Fibroblast of lung (primary cell): ENCODE measurements at regions not wholly inside any gene's neighbourhood (a gene's known extent, or its start where the extent isn't known, plus 50 kb on each side); places are given as distances from the start of the nearest gene placed in this dataset.

Experiments used
- DNase-seq, 2 donors: peaks; one replicate each; pipeline versions ENCODE4 v3.0.0 to v3.0.0-alpha.2; 2010; ENCODE audit warnings: low read depth in 2 of 2
- H2AFZ ChIP-seq: 2 replicates; pipeline ENCODE4 v1.5.1; 2012; ENCODE audit warnings: low read length, control low read depth, inconsistent platforms
- H3K27ac ChIP-seq: 2 replicates; pipeline ENCODE4 v1.5.1; 2011; ENCODE audit warnings: low read length, control low read depth; ENCODE audit not compliant: insufficient read depth
- H3K27me3 ChIP-seq: 2 replicates; pipeline ENCODE4 v1.5.1; 2011; ENCODE audit warnings: mild to moderate bottlenecking, low read length; ENCODE audit not compliant: control insufficient read depth, insufficient read depth
- H3K36me3 ChIP-seq: 2 replicates; pipeline ENCODE4 v1.5.1; 2011; ENCODE audit warnings: low read length; ENCODE audit not compliant: control insufficient read depth, insufficient read depth
- H3K4me1 ChIP-seq: 2 replicates; pipeline ENCODE4 v1.5.1; 2011; ENCODE audit warnings: low read length; ENCODE audit not compliant: control insufficient read depth, insufficient read depth; ENCODE audit errors: extremely low read depth
- H3K4me2 ChIP-seq: 2 replicates; pipeline ENCODE4 v1.5.1; 2011; ENCODE audit warnings: low read length, control low read depth; ENCODE audit not compliant: insufficient read depth; ENCODE audit errors: extremely low read depth
- H3K4me3 ChIP-seq, 4 experiments: fragments of 200-600 bp in 1 of 4; sonication (generic) in 1 of 4; replicated peaks in 1 of 4; 2 replicates each; pipeline ENCODE4 v1.5.1; 2011 to 2016; ENCODE audit warnings: low read length in 4 of 4, low read depth in 3 of 4, mild to moderate bottlenecking in 3 of 4, control low read depth in 2 of 4, inconsistent platforms in 1 of 4, mixed read lengths in 1 of 4; ENCODE audit not compliant: insufficient read depth in 1 of 4; ENCODE audit errors: control extremely low read depth in 1 of 4
- H3K79me2 ChIP-seq: 2 replicates; pipeline ENCODE4 v1.5.1; 2012; ENCODE audit warnings: mild to moderate bottlenecking, low read length, inconsistent platforms; ENCODE audit not compliant: control insufficient read depth, insufficient read depth
- H3K9ac ChIP-seq: 2 replicates; pipeline ENCODE4 v1.5.1; 2011; ENCODE audit warnings: mild to moderate bottlenecking, low read length, control low read depth; ENCODE audit not compliant: insufficient read depth
- H3K9me3 ChIP-seq: 2 replicates; pipeline ENCODE4 v1.5.1; 2012; ENCODE audit warnings: low read depth, low read length; ENCODE audit not compliant: control insufficient read depth, insufficient read depth
- H4K20me1 ChIP-seq: 2 replicates; pipeline ENCODE4 v1.5.1; 2011; ENCODE audit warnings: low read length; ENCODE audit not compliant: control insufficient read depth, insufficient read depth; ENCODE audit errors: extremely low read depth
- EZH2 ChIP-seq: IDR thresholded peaks from 2 replicates; pipeline ENCODE4 v1.5.1; 2012; ENCODE audit warnings: low read length, control low read depth, mild to moderate bottlenecking; ENCODE audit errors: missing control alignments
- TF ChIP-seq, protein P1 (sequence below), 2 donors: IDR thresholded peaks in 1 of 2; conservative IDR thresholded peaks in 1 of 2; 1 replicate in 1 of 2; 2 replicates in 1 of 2; pipeline ENCODE4 v1.5.1; 2011 to 2012; ENCODE audit warnings: low read length in 2 of 2, control low read depth in 1 of 2, inconsistent platforms in 1 of 2, low read depth in 1 of 2, mild to moderate bottlenecking in 1 of 2

DNA sequence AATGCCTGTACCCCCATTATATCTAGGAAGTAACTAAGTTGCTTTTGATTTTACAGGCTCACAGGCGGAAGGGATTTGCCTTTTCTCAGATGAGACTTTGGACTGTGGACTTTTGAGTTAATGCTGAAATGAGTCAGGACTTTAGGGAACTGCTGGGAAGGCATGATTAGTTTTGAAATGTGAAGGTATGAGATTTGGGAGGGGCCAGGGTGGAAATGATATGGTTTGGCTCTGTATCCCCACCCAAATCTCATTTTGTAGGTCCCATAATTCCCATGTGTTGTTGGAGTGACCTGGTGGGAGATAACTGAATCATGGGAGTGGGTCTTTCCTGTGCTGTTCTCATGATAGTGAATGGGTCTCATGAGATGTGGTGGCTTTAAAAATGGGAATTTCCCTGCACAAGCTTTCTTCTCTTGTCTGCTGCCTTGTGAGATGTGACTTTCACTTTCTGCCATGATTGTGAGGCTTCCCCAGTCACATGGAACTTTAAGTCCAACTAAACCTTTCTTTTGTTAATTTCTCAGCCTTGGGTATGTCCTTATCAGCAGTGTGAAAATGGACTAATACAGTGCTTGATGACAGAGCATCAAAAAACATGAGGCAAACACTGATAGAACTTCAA lies 1119.5 kb downstream of the PLA2G4A start:
- H3K27me3 ChIP-seq, result no peaks in the 10 kb centered on the region
- TF ChIP-seq, protein P1, sequence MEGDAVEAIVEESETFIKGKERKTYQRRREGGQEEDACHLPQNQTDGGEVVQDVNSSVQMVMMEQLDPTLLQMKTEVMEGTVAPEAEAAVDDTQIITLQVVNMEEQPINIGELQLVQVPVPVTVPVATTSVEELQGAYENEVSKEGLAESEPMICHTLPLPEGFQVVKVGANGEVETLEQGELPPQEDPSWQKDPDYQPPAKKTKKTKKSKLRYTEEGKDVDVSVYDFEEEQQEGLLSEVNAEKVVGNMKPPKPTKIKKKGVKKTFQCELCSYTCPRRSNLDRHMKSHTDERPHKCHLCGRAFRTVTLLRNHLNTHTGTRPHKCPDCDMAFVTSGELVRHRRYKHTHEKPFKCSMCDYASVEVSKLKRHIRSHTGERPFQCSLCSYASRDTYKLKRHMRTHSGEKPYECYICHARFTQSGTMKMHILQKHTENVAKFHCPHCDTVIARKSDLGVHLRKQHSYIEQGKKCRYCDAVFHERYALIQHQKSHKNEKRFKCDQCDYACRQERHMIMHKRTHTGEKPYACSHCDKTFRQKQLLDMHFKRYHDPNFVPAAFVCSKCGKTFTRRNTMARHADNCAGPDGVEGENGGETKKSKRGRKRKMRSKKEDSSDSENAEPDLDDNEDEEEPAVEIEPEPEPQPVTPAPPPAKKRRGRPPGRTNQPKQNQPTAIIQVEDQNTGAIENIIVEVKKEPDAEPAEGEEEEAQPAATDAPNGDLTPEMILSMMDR (conservative IDR thresholded peaks at IDR 0.05 in 1 of 2, IDR thresholded peaks at IDR 0.05 in 1 of 2; ENCODE audit: low read depth in 1 of 2, low read length in 2 of 2), result no peak
- TF ChIP-seq EZH2, result no peak
- no peaks in the 10 kb centered on the region for H3K36me3 ChIP-seq

DNA sequence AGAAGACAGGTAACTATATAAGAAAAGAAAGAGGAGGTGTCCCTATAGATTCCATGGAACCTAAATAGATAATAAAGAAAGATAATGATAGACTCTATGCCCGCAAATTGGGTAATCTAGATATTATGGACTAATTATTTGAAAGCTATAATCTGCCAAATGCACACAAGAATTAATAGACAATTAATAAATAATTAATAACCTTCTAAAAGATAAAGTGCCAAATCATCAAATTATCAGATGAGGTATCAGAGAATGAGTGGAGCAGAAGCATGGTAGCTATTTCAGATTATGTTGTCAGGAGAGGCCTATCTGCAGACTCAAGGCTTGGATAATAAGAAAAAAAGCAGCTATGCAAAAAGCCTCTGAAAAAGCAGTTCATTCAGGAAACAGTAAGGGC lies 1120.8 kb downstream of the PLA2G4A start:
- Histone ChIP-seq H3K4me3 (no peak overlapping the region), H3K36me3 (no peaks in the 10 kb centered on the region), H3K27ac (no peak overlapping the region), H3K9me3 (no peaks in the 10 kb centered on the region), H3K4me1 (no peaks in the 10 kb centered on the region), H2AFZ (no peak overlapping the region), H4K20me1 (no peaks in the 10 kb centered on the region), H3K27me3 (no peaks in the 10 kb centered on the region), H3K79me2 (no peaks in the 10 kb centered on the region), H3K9ac (no peak overlapping the region), H3K4me2 (no peak overlapping the region)
- TF ChIP-seq, protein P1 (conservative IDR thresholded peaks at IDR 0.05 in 1 of 2, IDR thresholded peaks at IDR 0.05 in 1 of 2; ENCODE audit: low read depth in 1 of 2, low read length in 2 of 2), result no peak
- no peak for DNase-seq

More for the DNA sequence above, 1119.5 kb downstream of the PLA2G4A start:
- Histone ChIP-seq H3K27ac (no peak overlapping the region), H3K4me2 (no peak overlapping the region), H2AFZ (no peak overlapping the region), H3K79me2 (no peaks in the 10 kb centered on the region), H4K20me1 (no peaks in the 10 kb centered on the region), H3K4me3 (no peak overlapping the region), H3K9me3 (no peaks in the 10 kb centered on the region), H3K4me1 (no peaks in the 10 kb centered on the region), H3K9ac (no peak overlapping the region)
- no peak for DNase-seq

DNA sequence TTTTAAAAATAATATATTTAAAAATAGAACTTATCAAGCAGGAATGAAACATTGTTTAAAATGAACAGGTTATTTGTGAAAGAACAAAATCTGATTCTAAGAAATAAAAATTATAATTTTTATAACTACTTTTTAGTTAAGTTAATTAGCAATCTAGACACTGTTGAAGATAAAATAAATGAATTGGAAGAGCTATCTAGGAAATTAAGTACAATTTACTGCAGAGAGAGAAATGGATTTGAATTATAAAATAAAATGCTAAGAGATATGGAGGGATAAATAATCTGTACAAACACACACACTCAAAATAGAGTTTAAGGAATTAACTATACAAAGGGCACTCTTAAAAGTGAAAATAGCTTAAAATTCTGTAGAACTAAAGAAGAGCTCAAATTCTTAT lies 1123.1 kb downstream of the PLA2G4A start:
- Histone ChIP-seq H3K27me3 (no peaks in the 10 kb centered on the region), H3K9me3 (no peaks in the 10 kb centered on the region), H3K9ac (no peak overlapping the region), H3K27ac (no peak overlapping the region), H3K4me2 (no peak overlapping the region), H3K79me2 (no peaks in the 10 kb centered on the region), H4K20me1 (no peaks in the 10 kb centered on the region), H3K36me3 (no peaks in the 10 kb centered on the region), H3K4me3 (no peak overlapping the region), H2AFZ (no peak overlapping the region), H3K4me1 (no peaks in the 10 kb centered on the region)
- DNase-seq, result no peak
- TF ChIP-seq EZH2, result no peak
- TF ChIP-seq, protein P1 (conservative IDR thresholded peaks at IDR 0.05 in 1 of 2, IDR thresholded peaks at IDR 0.05 in 1 of 2; ENCODE audit: low read depth in 1 of 2, low read length in 2 of 2), result no peak
